Uterus (tissue), 3 donors: ENCODE measurements at regions not wholly inside any gene's neighbourhood (a gene's known extent, or its start where the extent isn't known, plus 50 kb on each side); places are given as distances from the start of the nearest gene placed in this dataset.

Experiments
- DNase-seq, 2 donors: peaks; one replicate each; pipeline ENCODE4 v3.0.0-alpha.2; 2019 to 2020
- H3K27ac ChIP-seq, 2 donors: fragments of 200-600 bp; sonication (generic); 1 replicate in 1 of 2; 2 replicates in 1 of 2; pipeline ENCODE4 v1.5.1; 2016 to 2018
- H3K27me3 ChIP-seq, 2 donors: fragments of 200-600 bp; sonication (generic); one replicate each; pipeline ENCODE4 v1.5.1; 2018 to 2019; ENCODE audit warnings: control low read depth in 1 of 2
- H3K36me3 ChIP-seq, 2 donors: fragments of 200-600 bp; sonication (generic); one replicate each; pipeline ENCODE4 v1.5.1; 2019; ENCODE audit warnings: control low read depth in 1 of 2
- H3K4me1 ChIP-seq, 2 donors: fragments of 200-600 bp; sonication (generic); one replicate each; pipeline ENCODE4 v1.5.1; 2018 to 2019; ENCODE audit warnings: control low read depth in 1 of 2
- H3K4me3 ChIP-seq, 2 donors: fragments of 200-600 bp; sonication (generic); 1 replicate in 1 of 2; 2 replicates in 1 of 2; pipeline ENCODE4 v1.5.1; 2018 to 2019; ENCODE audit warnings: mild to moderate bottlenecking in 1 of 2
- H3K9me3 ChIP-seq, 2 donors: fragments of 200-600 bp; sonication (generic); one replicate each; pipeline ENCODE4 v1.5.1; 2019; ENCODE audit warnings: control low read depth in 1 of 2
- CTCF ChIP-seq, 4 experiments: fragments of 200-600 bp in 2 of 4; fragments of 450-650 bp in 2 of 4; sonication (generic) in 2 of 4; IDR thresholded peaks; one replicate each; pipeline ENCODE4 v1.5.1; 2016 to 2019; ENCODE audit warnings: antibody characterized with exemption in 4 of 4, mild to moderate bottlenecking in 2 of 4, moderate library complexity in 1 of 4
- POLR2A ChIP-seq, 2 donors: fragments of 450-650 bp; IDR thresholded peaks; one replicate each; pipeline ENCODE4 v1.6.1; 2016; ENCODE audit warnings: antibody characterized with exemption in 2 of 2, mild to moderate bottlenecking in 1 of 2, moderate library complexity in 1 of 2
- intact Hi-C: fragments of 100-400 bp; cut with DNase I; formaldehyde crosslinking; loops from one replicate; pipeline ENCODE4 v1.15.1; 2023; ENCODE audit warnings: low total_unique reads
- donor health status: DM: yes; HTN: yes; CAD: no.

GRCh38 chr1:112328600-112328999 is 67.4 kb upstream of the CTTNBP2NL start:
- no peak for TF ChIP-seq POLR2A (IDR thresholded peaks at IDR 0.05)
- no peak for TF ChIP-seq CTCF (IDR thresholded peaks at IDR 0.05)
- H3K27ac ChIP-seq = no peak overlapping the region
- no peaks in the 10 kb centered on the region for H3K9me3 ChIP-seq
- no peaks in the 10 kb centered on the region for H3K4me1 ChIP-seq
- H3K27me3 ChIP-seq = no peaks in the 10 kb centered on the region
- no peak for DNase-seq
- intact Hi-C loops = no loop called here
- no peaks in the 10 kb centered on the region for H3K36me3 ChIP-seq
- no peak overlapping the region for H3K4me3 ChIP-seq

GRCh38 chr1:112332176-112333150 is 63.6 kb upstream of the CTTNBP2NL start:
- no peak for DNase-seq

GRCh38 chr1:112335351-112335750 is 60.7 kb upstream of the CTTNBP2NL start:
- Histone ChIP-seq H3K4me1 (no peaks in the 10 kb centered on the region), H3K36me3 (no peaks in the 10 kb centered on the region), H3K9me3 (no peaks in the 10 kb centered on the region), H3K4me3 (no peak overlapping the region), H3K27me3 (no peaks in the 10 kb centered on the region), H3K27ac (no peak overlapping the region)
- DNase-seq = no peak
- intact Hi-C loops = no loop called here
- TF ChIP-seq CTCF (IDR thresholded peaks at IDR 0.05) = no peak
- TF ChIP-seq POLR2A (IDR thresholded peaks at IDR 0.05) = no peak

More at GRCh38 chr1:112332176-112333150, 63.6 kb upstream of the CTTNBP2NL start:
- H3K9me3 ChIP-seq = no peaks in the 10 kb centered on the region
- no peak overlapping the region for H3K4me3 ChIP-seq
- H3K27me3 ChIP-seq = no peaks in the 10 kb centered on the region
- no peak for TF ChIP-seq POLR2A (IDR thresholded peaks at IDR 0.05)
- TF ChIP-seq CTCF (IDR thresholded peaks at IDR 0.05) = no peak
- no peak overlapping the region for H3K27ac ChIP-seq
- intact Hi-C loops = no loop called here
- H3K36me3 ChIP-seq = no peaks in the 10 kb centered on the region
- H3K4me1 ChIP-seq = no peaks in the 10 kb centered on the region

DNA sequence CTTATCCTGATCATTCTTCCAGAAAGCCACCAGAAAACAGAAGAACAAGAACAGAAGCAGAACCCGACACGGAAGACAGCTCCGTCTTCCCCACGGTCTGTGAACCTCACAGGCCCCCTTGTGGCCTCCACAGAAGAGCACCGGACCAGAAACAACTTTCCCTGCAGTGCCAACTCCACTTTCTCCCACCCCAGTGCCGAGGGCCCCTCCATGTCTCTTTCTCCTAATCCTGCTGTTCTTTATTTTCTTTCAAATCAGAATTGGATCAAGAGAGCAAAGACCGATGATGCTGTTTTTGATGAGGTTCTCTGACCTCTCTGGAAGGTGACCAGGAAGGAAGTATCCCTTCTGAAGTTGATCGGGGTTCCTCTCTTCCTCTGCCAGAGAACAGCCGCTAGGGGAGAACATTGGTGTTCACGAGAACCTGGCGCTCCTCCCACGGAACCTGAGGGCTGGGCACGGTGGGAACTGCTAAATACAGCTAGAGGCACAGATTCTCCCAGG is 58.9 kb upstream of the CTTNBP2NL start:
- intact Hi-C loops = no loop called here
- Histone ChIP-seq H3K4me3 (no peak overlapping the region), H3K27me3 (no peaks in the 10 kb centered on the region), H3K36me3 (no peaks in the 10 kb centered on the region), H3K4me1 (no peaks in the 10 kb centered on the region), H3K9me3 (no peaks in the 10 kb centered on the region), H3K27ac (no peak overlapping the region)
- DNase-seq = peak; percentile 31 to 62
- TF ChIP-seq POLR2A (IDR thresholded peaks at IDR 0.05) = no peak
- peak; percentile 42 to 50 (median 46) for TF ChIP-seq CTCF (IDR thresholded peaks at IDR 0.05)

GRCh38 chr1:112341986-112342385 is 54.0 kb upstream of the CTTNBP2NL start:
- H3K27ac ChIP-seq = no peak overlapping the region
- intact Hi-C loops = no loop called here
- no peaks in the 10 kb centered on the region for H3K4me1 ChIP-seq
- no peak for DNase-seq
- no peak overlapping the region for H3K4me3 ChIP-seq
- TF ChIP-seq POLR2A (IDR thresholded peaks at IDR 0.05) = no peak
- TF ChIP-seq CTCF (IDR thresholded peaks at IDR 0.05) = no peak
- H3K27me3 ChIP-seq = no peaks in the 10 kb centered on the region
- H3K36me3 ChIP-seq = no peaks in the 10 kb centered on the region
- no peaks in the 10 kb centered on the region for H3K9me3 ChIP-seq
